Naive B cell (primary cell): ENCODE measurements at regions not wholly inside any gene's neighbourhood (a gene's known extent, or its start where the extent isn't known, plus 50 kb on each side); places are given as distances from the start of the nearest gene placed in this dataset.
"Not testable (repeated sequence)": the region's sequence is repeated elsewhere in the genome, so short reads cannot be mapped to it uniquely, and the experiment has no call there.

Experiments
- ATAC-seq, 2 donors: fragments of 150-1000 bp; cut with Tn5 transposase; 2 replicates each; pipeline ENCODE4 v1.10.0; 2021; ENCODE audit warnings: low read depth in 2 of 2, mild to moderate bottlenecking in 2 of 2, moderate library complexity in 2 of 2
- DNase-seq: peaks from one replicate; pipeline ENCODE4 v3.0.0; 2022
- H3K27ac Mint-ChIP-seq, 6 donors: one replicate each; pipeline ENCODE4 v1.8.0; 2020 to 2022; ENCODE audit warnings: mild to moderate bottlenecking in 6 of 6, mixed read lengths in 6 of 6, moderate library complexity in 5 of 6, inconsistent platforms in 2 of 6
- H3K27me3 Mint-ChIP-seq, 3 donors: one replicate each; pipeline ENCODE4 v1.8.0; 2021 to 2022; ENCODE audit warnings: mixed read lengths in 3 of 3, mild to moderate bottlenecking in 1 of 3
- H3K36me3 Mint-ChIP-seq, 2 donors: one replicate each; pipeline ENCODE4 v1.8.0; 2020 to 2022; ENCODE audit warnings: mixed read lengths in 2 of 2, inconsistent platforms in 1 of 2, mild to moderate bottlenecking in 1 of 2
- H3K4me1 Mint-ChIP-seq, 3 donors: one replicate each; pipeline ENCODE4 v1.8.0; 2020 to 2022; ENCODE audit warnings: mixed read lengths in 3 of 3, inconsistent platforms in 1 of 3, mild to moderate bottlenecking in 1 of 3, moderate library complexity in 1 of 3
- H3K4me3 Mint-ChIP-seq, 8 donors: one replicate each; pipeline ENCODE4 v1.8.0; 2020 to 2022; ENCODE audit warnings: mild to moderate bottlenecking in 8 of 8, mixed read lengths in 8 of 8, moderate library complexity in 8 of 8, inconsistent platforms in 2 of 8
- H3K9me3 Mint-ChIP-seq, 7 donors: one replicate each; pipeline ENCODE4 v1.8.0; 2020 to 2022; ENCODE audit warnings: mixed read lengths in 7 of 7, mild to moderate bottlenecking in 5 of 7, inconsistent platforms in 2 of 7, moderate library complexity in 1 of 7

DNA sequence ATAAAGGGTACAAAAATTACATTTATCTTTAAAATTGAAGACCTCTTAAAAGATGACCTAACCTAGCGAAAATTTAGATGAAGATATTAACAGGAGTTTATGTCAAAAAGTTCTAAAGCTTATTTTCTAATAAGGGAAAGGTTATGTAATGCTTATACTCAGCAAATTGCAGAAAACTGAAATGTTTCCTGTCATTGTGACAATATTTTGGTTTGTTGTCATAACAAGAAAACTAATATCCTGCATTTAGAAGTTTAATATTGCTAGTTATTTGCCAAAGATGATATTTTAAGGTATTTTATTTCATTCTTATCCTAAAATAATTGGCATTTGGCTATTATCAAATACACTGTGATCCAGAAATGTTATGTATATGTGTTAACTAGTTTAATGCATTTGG lies 294.5 kb downstream of the C3orf38 start:
- peaks cover 22 to 36% (median 31%) of the 10 kb centered on the region in 3 donors for H3K4me1 Mint-ChIP-seq
- peaks cover 0 to under 1% (median 0%) of the 10 kb centered on the region in 7 donors for H3K9me3 Mint-ChIP-seq
- no peak overlapping the region for H3K27ac Mint-ChIP-seq
- ATAC-seq (no peak), DNase-seq (no peak)
- H3K4me3 Mint-ChIP-seq, result no peak overlapping the region
- H3K27me3 Mint-ChIP-seq, result no peaks in the 10 kb centered on the region
- peaks cover 0 to 3% of the 10 kb centered on the region in 2 donors for H3K36me3 Mint-ChIP-seq

- no peak for ATAC-seq
- Mint-ChIP-seq H3K27me3 (no peaks in the 10 kb centered on the region), H3K9me3 (peaks cover 0 to 4% (median 0%) of the 10 kb centered on the region in 7 donors), H3K4me1 (peaks cover 8 to 9% (median 8%) of the 10 kb centered on the region in 3 donors), H3K27ac (no peak overlapping the region), H3K4me3 (no peak overlapping the region), H3K36me3 (peaks cover 0 to 5% of the 10 kb centered on the region in 2 donors)
- no peak for DNase-seq
These were observed 302.5 kb downstream of the C3orf38 start for GRCh38 chr3:88452228-88452627.

- Mint-ChIP-seq H3K4me1 (no peaks in the 10 kb centered on the region), H3K36me3 (peaks cover 2 to 5% of the 10 kb centered on the region in 2 donors), H3K27ac (peak overlapping the region in 1 of 6 donors; percentile 53), H3K9me3 (peaks cover 0 to 4% (median 1%) of the 10 kb centered on the region in 7 donors), H3K4me3 (no peak overlapping the region), H3K27me3 (peaks cover 0 to 6% (median 6%) of the 10 kb centered on the region in 3 donors)
- ATAC-seq (no peak), DNase-seq (no peak)
These were observed 310.6 kb downstream of the C3orf38 start for GRCh38 chr3:88460369-88460768.

- peaks cover 0 to 18% (median 0%) of the 10 kb centered on the region in 7 donors for H3K9me3 Mint-ChIP-seq
- H3K4me1 Mint-ChIP-seq, result peaks cover 0 to 4% (median 0%) of the 10 kb centered on the region in 3 donors
- no peak for DNase-seq
- peaks cover 0 to 6% (median 6%) of the 10 kb centered on the region in 3 donors for H3K27me3 Mint-ChIP-seq
- no peak for ATAC-seq
- H3K36me3 Mint-ChIP-seq, result peaks cover 0 to 16% of the 10 kb centered on the region in 2 donors
- no peak overlapping the region for H3K4me3 Mint-ChIP-seq
- H3K27ac Mint-ChIP-seq, result peak overlapping the region in 1 of 6 donors; percentile 30
These were observed 312.5 kb downstream of the C3orf38 start for GRCh38 chr3:88462230-88462629.

DNA sequence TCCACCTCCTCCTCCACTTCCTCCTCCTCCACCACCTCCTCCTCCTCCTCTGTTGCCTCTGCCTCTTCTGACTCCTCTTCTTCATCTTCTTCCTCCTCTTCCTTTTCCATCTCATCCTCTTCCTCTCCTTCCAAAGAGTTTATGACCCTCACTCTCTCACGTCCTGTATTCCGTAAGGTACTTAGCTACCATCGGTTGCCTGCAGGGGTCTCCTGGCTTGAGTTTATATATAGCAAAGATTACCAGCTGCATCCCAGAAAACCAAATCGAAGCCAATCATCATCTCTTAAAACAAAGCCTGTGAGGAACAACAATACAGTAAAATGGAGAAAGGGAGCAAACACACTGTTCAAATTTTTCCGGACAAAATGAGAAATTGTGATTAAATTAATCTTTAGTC lies 317.4 kb downstream of the C3orf38 start:
- DNase-seq (no peak), ATAC-seq (no peak)
- peaks cover 0 to under 1% (median 0%) of the 10 kb centered on the region in 3 donors for H3K27me3 Mint-ChIP-seq
- H3K9me3 Mint-ChIP-seq, result peaks cover 0 to 19% (median 2%) of the 10 kb centered on the region in 7 donors
- no peak overlapping the region for H3K27ac Mint-ChIP-seq
- peaks cover 0 to 19% of the 10 kb centered on the region in 2 donors for H3K36me3 Mint-ChIP-seq
- H3K4me1 Mint-ChIP-seq, result peaks cover 0 to 4% (median 0%) of the 10 kb centered on the region in 3 donors
- no peak overlapping the region for H3K4me3 Mint-ChIP-seq

DNA sequence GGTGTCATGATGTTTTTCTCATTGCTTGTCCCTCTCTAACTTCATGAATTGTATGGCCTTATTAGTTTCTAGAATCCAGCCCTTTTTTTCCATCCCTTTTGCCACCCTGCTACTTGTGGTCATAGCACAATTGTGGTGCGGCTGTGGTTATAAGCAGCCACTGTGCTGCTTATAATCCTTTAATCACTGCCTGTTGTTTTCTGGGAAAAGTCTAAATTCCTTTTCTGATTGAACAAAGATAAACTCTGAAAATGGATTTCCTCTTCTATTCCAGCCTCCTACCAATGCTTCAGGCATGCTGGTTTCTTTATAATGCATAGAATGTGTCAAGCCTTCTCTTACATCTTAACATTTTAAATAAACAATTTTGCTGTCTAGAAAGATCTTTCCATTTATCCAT lies 319.5 kb downstream of the C3orf38 start:
- DNase-seq, result no peak
- Mint-ChIP-seq H3K9me3 (peaks cover 0 to 19% (median 4%) of the 10 kb centered on the region in 7 donors), H3K27me3 (no peaks in the 10 kb centered on the region), H3K4me1 (peaks cover 0 to 4% (median 0%) of the 10 kb centered on the region in 3 donors), H3K36me3 (peaks cover 0 to 19% of the 10 kb centered on the region in 2 donors), H3K4me3 (no peak overlapping the region), H3K27ac (no peak overlapping the region)
- no peak for ATAC-seq

- no peak overlapping the region for H3K4me3 Mint-ChIP-seq
- no peak overlapping the region for H3K27ac Mint-ChIP-seq
- H3K9me3 Mint-ChIP-seq, result peaks cover 0 to 2% (median 0%) of the 10 kb centered on the region in 7 donors
- DNase-seq, result no peak
- ATAC-seq, result no peak
- no peaks in the 10 kb centered on the region for H3K36me3 Mint-ChIP-seq
- H3K4me1 Mint-ChIP-seq, result no peaks in the 10 kb centered on the region
- peaks cover 10 to 17% (median 13%) of the 10 kb centered on the region in 3 donors for H3K27me3 Mint-ChIP-seq
These were observed 328.7 kb downstream of the C3orf38 start for GRCh38 chr3:88478460-88478859.

- no peak overlapping the region for H3K4me3 Mint-ChIP-seq
- ATAC-seq (no peak), DNase-seq (no peak)
- peaks cover 0 to 7% (median 5%) of the 10 kb centered on the region in 3 donors for H3K4me1 Mint-ChIP-seq
- H3K36me3 Mint-ChIP-seq, result no peaks in the 10 kb centered on the region
- H3K9me3 Mint-ChIP-seq, result peaks cover 0 to 5% (median 0%) of the 10 kb centered on the region in 7 donors
- H3K27me3 Mint-ChIP-seq, result peaks cover 22 to 31% (median 25%) of the 10 kb centered on the region in 3 donors
- H3K27ac Mint-ChIP-seq, result peak overlapping the region in 1 of 6 donors; percentile 21
These were observed 331.1 kb downstream of the C3orf38 start for GRCh38 chr3:88480822-88481221.

DNA sequence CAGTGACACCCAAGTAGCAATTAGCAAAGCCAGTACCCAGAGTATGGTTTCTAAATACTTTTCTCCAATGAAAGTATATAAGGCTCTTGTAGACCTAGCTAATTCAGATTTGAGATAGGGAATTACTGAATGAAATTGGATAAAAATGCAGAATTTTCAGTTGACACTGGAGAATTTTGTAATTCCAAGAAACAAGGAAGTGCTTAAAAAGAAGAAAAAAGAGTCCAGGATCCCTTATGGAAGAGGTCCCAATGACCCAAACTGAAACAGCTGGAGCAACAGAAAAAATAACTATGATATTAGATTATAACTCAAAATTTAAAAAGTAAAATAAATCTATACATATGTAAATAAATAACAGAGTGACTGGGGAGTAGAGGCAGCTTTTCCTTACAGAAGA lies 335.2 kb downstream of the C3orf38 start:
- no peak overlapping the region for H3K27ac Mint-ChIP-seq
- no peak for DNase-seq
- H3K4me3 Mint-ChIP-seq, result no peak overlapping the region
- H3K27me3 Mint-ChIP-seq, result peaks cover 22 to 31% (median 25%) of the 10 kb centered on the region in 3 donors
- peaks cover 0 to 7% (median 5%) of the 10 kb centered on the region in 3 donors for H3K4me1 Mint-ChIP-seq
- peaks cover 0 to 5% (median 0%) of the 10 kb centered on the region in 7 donors for H3K9me3 Mint-ChIP-seq
- H3K36me3 Mint-ChIP-seq, result no peaks in the 10 kb centered on the region
- ATAC-seq, result no peak

DNA sequence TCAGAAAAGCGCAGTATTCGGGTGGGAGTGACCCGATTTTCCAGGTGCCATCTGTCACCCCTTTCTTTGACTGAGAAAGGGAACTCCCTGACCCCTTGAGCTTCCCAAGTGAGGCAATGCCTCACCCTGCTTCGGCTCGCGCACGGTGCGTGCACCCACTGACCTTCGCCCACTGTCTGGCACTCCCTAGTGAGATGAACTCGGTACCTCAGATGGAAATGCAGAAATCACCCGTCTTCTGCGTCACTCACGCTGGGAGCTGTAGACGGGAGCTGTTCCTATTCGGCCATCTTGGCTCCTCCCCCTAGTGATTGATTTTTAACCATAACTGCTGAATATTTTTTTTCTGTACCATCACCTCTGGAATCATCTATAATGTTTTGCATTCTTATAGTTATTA lies 359.1 kb downstream of the C3orf38 start:
- H3K4me3 Mint-ChIP-seq, H3K4me1 Mint-ChIP-seq, ATAC-seq, H3K9me3 Mint-ChIP-seq, DNase-seq, H3K36me3 Mint-ChIP-seq, H3K27ac Mint-ChIP-seq: not testable (repeated sequence)
- peaks cover 0 to 11% (median 8%) of the 10 kb centered on the region in 3 donors for H3K27me3 Mint-ChIP-seq

- ATAC-seq (no peak), DNase-seq (no peak)
- Mint-ChIP-seq H3K4me1 (peaks cover 0 to 6% (median 0%) of the 10 kb centered on the region in 3 donors), H3K36me3 (no peaks in the 10 kb centered on the region), H3K27ac (no peak overlapping the region), H3K4me3 (no peak overlapping the region), H3K27me3 (peaks cover 0 to 11% (median 8%) of the 10 kb centered on the region in 3 donors), H3K9me3 (peaks cover 0 to 6% (median 0%) of the 10 kb centered on the region in 7 donors)
These were observed 359.8 kb downstream of the C3orf38 start for GRCh38 chr3:88509582-88509981.

DNA sequence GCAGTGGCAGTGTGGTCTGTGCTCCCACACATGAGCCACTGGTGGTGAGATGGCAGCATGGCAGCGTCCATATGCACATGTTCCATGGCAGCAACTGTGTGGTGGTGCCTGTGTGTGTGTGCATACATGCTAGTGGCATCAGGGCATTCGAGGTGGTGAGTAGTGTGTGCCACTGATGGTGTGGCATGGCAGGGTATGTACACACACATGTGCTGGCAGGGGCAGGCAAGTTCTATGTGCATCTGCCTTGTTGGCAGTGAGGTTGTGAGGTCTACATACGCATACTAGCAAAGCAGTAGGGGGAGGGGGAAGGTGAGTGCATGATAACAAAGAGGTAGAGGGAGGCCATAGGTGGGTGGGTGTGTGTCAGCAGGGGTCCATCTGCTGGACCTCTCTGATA lies 378.7 kb downstream of the C3orf38 start:
- Mint-ChIP-seq H3K36me3 (peaks cover 0 to 9% of the 10 kb centered on the region in 2 donors), H3K27ac (no peak overlapping the region), H3K9me3 (peaks cover 5 to 36% (median 9%) of the 10 kb centered on the region in 7 donors), H3K4me3 (no peak overlapping the region), H3K27me3 (peaks cover 6 to 17% (median 8%) of the 10 kb centered on the region in 3 donors), H3K4me1 (no peaks in the 10 kb centered on the region)
- no peak for DNase-seq
- no peak for ATAC-seq

- Mint-ChIP-seq H3K4me1 (peaks cover 0 to 10% (median 9%) of the 10 kb centered on the region in 3 donors), H3K4me3 (no peak overlapping the region), H3K27ac (no peak overlapping the region), H3K27me3 (no peaks in the 10 kb centered on the region), H3K9me3 (peaks cover 0 to 6% (median 0%) of the 10 kb centered on the region in 7 donors), H3K36me3 (no peaks in the 10 kb centered on the region)
- no peak for ATAC-seq
- no peak for DNase-seq
These were observed 384.8 kb downstream of the C3orf38 start for GRCh38 chr3:88534534-88534933.

DNA sequence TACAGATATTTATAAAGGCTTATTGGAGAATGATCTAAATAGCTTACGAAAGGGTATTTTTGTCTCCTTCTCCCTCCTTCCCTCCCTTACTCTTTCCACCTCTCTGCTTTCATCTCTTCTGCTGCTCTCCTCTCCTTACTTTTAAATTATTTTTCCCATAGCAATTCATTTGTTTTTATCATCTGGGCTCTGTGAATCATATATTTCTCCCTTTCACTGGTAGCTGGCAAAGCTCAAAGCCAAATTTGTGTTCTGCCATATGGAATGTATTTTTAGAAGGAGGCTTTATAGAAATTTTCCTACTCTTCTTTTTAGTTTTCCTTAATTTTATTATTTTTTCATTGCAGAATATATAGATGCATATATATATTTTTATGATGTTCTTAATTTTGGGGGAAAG lies 385.8 kb downstream of the C3orf38 start:
- Mint-ChIP-seq H3K27ac (peak overlapping the region in 1 of 6 donors; percentile 30), H3K9me3 (peaks cover 0 to 6% (median 0%) of the 10 kb centered on the region in 7 donors), H3K4me1 (peaks cover 0 to 10% (median 9%) of the 10 kb centered on the region in 3 donors), H3K4me3 (no peak overlapping the region), H3K36me3 (no peaks in the 10 kb centered on the region), H3K27me3 (no peaks in the 10 kb centered on the region)
- no peak for DNase-seq
- no peak for ATAC-seq
